GM18907 (cell line): ENCODE measurements at regions not wholly inside any gene's neighbourhood (a gene's known extent, or its start where the extent isn't known, plus 50 kb on each side); places are given as distances from the start of the nearest gene placed in this dataset.
"Not testable (repeated sequence)": the region's sequence is repeated elsewhere in the genome, so short reads cannot be mapped to it uniquely, and the experiment has no call there.

Experiments
- ATAC-seq: cut with Tn5 transposase; IDR thresholded peaks from one replicate; pipeline ENCODE4 v1.9.1; 2021; ENCODE audit warnings: mild to moderate bottlenecking, moderate library complexity; ENCODE audit not compliant: unreplicated experiment

DNA sequence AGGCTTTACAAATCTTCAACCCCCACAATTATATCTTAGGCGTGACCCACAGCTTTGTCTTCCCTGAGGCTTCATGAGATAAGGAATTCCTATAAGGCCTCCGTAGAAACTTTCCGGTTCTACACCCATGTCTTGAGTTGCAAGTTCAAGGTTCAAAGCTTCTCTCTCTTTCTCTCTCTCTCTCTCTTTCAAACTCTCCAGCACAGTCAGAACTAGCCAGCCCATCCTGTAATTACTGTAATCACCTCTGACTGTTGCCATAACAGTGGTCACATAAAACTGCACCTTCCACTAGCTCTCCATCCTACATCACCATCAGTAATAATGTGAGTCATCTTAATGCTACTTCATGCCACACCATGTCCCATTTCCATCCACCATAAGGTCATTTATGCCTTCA, 90.0 kb upstream of the NFASC start:
- no peak for ATAC-seq

DNA sequence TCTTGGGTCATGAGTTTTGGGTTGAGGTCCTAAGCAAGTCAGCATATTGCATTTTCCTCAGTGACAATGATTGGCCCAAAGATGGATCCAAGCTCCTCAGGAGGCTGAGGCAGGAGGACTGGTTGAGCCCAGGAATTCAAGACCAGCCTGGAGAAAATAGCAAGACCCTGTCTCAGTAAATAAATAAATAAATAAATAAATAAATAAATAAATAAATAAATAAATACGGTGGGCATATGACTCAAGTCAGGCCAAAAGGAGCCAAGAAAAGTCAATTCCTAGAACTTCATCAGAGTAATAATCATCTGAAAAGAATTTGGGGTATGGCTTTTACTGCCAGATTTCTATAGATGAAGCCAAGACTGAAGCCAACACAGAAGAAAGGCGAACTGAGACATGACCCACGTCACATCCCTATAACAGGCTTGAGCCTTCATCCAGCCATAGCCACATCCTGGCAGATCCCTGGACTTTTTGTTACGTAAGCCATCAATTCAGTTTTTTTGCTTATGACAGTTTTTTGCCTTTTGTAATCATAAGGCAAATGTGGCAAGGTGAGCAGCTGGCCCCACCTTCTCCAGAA, 88.5 kb upstream of the NFASC start:
- no peak for ATAC-seq

DNA sequence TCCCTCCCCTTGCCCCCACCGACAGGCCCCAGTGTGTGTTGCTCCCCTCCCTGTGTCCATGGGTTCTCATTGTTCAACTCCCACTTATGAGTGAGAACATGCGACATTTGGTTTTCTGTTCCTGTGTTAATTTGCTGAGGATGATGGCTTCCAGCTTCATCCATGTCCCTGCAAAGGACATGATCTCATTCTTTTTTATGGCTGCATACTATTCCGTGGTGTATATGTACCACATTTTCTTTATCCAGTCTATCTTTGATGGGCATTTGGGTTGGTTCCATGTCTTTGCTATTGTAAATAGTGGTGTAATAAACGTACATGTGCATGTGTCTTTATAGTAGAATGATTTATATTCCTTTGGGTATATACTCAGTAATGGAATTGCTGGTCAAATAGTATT, 85.6 kb upstream of the NFASC start:
- not testable (repeated sequence) for ATAC-seq

DNA sequence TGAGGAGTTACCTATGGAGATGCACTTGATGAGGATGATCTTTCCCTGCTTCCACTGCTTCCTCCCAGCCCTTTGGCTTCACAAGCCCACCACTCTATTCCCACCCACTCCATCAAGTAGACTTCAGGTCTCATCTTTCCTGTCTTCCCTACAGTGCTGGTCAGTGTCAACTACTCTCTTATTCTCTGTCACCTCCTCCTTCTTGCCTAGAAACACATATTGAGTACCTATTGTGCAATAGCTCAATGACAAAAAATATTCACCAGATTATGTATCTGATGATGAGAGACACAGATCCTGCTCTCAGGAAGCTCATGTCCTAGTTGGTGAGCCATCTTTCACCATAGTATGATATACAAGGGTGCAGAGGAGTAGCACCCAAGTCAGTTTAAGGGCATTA, 82.2 kb upstream of the NFASC start:
- ATAC-seq, result no peak

DNA sequence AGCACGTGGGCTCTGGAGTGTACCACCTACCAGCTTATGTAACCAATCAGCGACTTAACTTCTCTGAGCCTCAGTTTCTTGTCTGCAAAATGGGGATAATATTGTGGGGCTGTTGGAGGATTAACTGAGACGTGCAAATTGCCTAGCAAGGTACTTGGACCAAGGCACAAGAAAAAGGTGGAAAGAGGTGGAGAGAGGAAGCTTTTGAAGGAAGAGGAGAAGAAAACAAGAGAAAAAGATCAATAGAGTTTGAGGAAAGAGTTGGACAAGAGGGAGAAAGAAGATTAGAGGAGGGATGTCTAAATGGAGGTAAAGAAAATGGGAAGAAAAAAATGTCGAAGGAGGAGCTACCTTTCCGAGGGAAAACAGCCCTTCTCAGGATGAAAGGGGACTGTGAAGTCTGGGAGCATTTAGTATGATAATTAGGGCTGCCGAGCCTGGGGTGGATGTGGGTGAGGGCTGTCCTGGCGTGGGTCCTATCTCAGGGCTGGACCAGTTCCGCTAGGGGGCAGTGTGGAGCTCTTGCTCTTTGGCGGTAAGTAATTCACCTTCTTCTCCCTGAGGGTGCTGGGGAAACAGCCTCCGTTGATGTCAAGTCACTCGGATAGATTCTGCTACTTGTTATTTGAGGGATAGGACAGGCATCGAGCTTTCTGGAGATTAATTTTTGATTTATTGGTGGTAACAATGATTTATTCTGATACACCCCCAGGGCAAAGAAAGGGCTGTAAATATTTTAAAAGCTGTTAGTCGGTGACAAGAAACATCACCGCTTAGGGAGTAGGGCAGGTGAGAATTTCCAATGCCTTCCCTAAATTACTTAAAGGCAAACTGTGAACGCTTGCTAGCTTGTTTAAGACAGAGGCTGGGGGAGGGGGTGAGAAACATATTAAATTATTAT, 79.0 kb upstream of the NFASC start:
- ATAC-seq, result no peak

DNA sequence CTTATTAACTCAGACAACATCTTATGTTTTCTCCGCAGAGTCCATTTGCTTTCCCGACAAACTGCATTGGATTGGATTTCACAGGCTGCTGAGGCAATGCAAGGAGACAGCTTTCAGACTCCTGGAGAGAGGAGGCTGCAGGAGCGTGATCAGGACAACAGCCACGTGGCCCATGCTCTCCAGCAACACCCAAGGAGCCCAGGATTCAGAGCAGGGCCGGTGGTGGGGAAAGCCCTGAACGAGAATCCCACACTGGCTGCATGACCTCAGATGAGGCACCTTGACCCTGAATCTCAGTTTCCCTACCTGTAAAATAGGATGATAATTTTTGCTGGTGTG, 78.3 kb upstream of the NFASC start:
- ATAC-seq, result no peak

DNA sequence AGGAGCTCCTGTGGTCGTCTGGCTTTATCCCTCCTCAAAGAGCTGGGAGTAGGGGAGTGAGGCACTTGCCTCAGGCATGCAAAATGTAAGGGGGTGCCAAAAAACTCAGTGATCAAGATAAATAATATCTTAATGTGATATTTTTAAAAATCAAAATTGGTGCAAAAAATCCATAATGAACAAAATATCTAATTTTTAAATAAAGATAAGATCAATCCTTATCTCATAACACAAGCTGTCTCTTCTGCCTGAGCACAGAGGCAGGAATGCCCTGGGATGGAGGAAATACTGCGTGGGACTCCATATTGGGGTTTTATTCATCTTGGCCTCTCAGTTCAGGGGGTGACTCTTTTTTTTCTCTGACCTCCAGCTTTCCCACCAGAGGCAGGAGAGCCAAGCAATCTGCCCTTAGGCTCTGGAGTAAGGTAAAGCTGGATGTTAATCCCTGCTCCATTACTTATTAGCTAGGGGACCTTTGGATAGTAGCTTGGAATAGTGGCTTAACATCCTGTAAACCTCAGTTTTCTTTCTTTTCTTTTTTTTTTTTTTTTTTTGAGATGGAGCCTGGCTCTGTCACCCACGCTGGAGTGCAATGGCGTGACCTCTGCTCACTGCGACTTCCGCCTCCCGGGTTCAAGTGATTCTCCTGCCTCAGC, 77.3 kb upstream of the NFASC start:
- ATAC-seq, result no peak

DNA sequence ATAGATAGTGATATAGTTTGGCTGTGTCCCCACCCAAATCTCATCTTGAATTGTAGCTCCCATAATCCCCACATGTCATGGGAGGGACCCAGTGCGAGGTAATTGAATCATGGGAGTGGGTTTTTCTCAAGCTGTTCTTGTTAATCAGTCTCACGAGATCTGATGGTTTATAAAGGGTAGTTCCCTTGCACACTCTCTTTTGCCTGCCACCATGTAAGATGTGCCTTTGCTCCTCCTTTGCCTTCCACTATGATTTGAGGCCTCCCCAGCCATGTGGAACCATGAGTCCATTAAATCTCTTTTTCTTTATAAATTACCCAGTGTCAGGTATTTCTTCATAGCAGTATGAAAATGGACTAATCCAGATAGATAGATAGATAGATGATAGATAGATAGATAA, 73.8 kb upstream of the NFASC start:
- ATAC-seq, result not testable (repeated sequence)

DNA sequence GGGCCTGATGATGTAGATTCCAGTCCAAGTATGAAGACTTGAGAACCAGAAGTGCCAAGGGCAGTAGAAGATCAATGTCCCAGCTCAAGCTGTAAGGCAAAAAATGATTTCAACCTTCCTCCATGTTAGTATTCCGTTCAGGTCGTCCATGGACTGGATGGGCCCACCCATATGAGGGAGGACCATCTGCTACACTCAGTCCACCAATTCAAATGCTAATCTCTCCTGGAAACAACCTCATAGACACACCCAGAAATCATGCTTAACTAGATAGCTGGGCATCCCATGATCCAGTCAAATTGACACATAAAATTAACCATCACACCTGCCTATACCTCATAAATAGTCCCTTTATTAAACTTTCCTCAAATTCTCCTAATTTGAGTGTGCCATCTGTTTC, 73.3 kb upstream of the NFASC start:
- ATAC-seq, result no peak

DNA sequence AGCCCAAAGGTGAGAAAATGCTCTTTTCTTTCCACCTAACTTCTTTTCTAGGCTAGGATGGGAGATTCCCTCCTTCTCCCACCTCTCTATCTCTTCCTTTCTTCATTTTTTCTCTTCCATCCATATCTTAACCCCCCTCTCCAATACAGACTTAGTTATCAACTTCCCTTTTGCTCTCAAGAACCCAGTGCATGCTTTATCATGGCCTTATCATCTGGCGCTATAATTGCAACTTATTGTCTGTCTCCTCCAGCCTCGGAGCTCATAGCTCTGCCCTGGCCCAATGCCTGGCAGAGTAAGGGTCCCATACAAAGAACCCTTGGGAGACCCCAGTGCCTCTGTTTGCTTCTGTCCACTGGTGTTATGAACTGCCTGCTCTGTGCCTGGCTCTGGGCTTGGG, 71.0 kb upstream of the NFASC start:
- no peak for ATAC-seq

DNA sequence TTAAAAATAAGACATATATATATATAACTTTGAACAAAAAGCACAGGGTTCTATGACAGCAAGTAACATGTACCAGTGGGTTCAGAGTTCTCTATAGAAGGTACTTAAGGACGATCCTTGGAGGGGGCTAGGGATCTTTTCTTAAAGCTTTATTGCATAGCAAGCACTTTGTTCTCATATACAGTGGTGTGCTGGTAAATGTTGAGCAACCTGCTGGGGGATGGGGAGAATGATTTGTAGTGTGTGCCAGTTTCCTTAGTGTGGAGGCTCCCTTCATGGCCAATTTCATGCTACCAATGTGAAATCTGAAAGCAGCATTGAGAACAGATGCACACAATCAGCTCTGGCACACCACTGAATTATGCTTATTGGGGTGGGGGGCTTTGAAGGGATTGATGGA, 69.5 kb upstream of the NFASC start:
- no peak for ATAC-seq

DNA sequence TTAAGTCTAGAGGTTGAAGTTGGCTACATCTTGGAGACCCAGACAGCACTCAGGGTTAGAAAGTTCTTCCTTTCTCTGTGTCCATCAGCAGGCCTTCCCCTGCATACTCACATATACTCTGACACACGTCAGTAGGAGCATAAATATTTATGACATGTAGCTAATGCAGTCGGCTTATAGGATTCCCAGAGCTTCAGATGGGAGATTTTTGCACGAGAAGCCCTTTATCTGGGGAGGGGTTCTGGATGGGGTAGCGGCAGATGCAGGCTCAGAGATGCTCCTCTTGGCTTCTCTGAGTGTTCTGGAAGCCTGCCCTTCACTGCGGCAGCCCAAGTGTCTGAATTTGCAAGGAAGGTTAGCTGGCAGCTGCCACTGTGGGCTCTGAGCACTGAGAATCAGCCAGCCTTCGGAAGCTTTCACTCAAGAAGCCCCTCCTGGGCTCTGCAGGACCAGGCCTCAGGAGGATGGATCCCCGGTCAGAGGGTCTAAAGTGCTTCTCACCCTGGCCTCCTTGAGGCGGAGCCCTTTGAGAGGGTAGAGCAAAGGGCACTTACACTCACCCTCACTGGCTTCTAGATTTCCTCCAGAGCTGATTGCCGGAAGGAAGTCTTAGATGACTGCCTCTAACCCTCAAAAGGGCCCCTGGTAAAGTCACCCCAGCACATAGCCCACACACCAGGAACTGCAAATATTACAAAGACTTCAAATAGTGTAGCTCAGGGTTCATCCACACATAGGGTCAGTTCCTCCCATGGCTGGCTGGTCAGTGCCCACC, 68.1 kb upstream of the NFASC start:
- no peak for ATAC-seq

DNA sequence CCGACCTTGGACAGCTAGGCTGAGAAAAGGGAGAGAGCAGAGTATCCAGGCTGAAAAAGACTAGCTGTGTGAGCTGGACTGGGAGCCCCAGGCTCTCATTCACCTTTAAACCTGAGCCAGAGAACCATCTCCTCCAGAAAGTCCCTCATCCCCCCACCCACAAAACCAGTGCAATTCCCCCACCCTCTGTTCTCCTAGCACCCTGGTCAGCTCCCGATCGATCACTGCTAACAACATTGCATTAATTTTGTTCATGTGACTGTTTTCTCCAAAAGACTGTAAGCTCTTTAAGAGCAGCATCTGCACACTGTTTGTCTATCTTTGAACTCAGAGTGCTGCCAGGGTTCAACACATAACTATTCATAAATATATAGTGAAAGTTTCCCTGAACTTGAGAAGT, 67.1 kb upstream of the NFASC start:
- no peak for ATAC-seq

DNA sequence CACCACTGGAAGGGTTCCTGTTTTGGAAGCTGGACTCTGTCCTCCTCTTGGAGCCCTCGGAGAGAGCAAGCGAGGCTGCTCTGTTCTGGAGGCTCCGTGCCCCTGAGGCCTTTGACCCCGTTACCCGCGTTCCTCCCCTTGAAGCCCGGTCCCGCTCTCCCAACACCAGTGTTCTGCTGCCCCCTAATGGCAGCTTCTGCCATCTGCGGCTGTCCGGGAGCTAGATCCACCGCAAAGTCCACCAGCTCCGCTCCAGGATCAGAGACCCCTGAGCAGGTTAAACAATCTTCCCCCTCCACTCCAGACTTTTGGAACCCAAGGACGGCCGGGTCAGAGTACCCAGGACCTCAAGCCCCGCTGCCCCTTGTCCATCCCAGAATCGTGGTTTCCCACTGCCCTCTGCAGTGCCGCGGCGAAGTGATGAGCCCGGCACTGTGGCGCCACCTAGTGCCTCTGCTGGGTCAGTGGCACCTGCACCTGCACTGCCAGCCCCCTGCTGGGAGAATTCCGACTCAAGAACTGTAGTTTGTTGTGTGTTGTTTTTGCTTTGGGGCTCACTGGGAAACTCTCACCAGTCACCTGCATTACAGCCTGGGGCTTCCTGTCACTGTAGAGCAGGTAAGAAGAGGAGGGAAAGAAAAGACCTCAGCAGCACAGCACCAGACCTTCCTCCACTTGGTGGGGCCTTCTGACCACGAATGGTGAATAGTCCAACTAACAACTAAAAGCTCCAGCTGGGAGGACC, 63.5 kb upstream of the NFASC start:
- peak; percentile 87 for ATAC-seq

DNA sequence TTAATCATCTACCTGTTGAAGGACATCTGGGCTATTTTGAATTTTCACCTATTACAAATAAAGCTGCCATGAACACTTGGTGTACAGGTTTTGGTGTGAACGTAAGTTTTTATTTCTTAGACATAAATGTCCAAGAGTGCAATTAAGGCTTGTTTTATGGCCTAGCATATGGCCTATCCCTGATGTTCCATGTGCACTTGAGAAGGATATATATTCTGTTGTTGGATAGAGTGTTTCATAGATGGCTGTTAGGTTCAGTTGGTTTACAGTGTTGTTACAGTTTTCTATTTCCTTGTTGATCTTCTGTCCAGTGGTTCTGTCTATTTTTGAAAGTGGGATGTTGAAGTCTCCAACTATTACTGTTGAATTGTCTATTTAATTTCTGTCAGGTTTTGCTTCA, 61.2 kb upstream of the NFASC start:
- no peak for ATAC-seq

DNA sequence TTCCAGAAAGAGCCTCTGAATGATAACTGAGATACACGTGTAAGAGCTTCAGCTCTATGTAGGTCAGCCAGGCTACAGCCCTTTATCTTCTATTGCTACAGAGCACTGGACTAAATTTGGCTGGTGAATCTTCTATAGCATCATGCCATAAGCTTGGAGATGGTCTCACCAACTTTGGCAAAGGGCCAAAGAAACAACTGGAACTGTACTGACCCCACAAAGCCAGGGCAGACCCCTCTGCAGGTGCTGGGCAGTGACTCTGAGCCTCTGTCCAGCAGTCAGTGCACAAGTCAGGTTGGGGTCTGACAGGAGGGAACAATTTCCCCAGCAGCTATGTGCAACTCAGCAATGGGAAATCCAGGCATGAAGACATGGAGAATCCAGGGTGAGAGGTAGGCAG, 57.8 kb upstream of the NFASC start:
- no peak for ATAC-seq

DNA sequence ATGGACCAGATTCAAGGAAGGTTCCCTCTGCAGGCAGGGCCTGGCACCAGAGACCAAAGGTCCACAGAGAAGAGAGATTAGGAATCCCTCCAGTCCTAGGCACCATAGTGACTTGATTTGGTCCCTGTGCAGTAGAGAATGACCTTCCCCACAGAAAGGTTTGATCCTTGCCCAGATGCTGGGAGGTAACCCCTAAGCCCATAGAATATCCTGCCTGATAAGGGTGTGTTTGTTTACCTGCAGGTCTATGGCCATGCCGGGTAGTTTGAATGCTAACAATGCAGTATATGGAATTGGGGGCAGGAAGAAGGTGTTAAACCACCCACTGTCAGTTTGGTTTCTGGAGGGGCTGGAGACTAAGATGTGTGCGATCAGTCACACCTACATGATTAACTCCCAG, 57.1 kb upstream of the NFASC start:
- no peak for ATAC-seq

DNA sequence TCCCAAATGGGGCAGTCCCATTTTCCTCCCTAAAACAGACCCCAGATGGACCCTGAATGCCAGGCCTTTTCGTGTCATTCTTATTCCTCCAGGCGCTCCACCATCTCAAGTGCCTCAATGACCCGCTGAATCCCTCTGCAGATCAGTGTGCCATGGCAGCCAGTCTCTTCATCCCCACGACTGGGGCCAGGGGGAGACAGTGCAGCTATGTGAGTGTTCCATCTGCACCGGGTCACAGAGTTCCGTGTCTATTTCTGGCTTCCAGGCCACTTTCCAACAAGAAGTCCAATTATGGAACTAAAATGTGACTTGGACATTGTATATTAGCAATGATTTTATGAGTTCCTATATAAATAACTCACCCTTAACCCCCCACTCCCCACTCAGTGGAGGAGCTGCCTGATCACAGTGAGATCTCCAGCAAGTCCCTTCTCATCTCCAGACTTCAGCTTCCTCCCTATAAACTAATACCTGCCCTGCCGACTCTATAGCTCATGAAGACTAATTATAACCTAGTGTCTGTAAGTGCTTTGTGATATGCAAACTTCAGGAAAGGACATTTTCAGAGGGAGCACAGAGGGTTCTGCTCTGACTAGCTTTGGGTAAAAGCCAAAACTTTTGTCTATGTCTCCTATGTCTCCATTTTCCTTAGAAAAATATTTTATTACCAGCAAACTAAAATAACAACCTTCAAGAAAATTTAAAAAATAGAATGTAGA, 56.3 kb upstream of the NFASC start:
- ATAC-seq, result no peak

DNA sequence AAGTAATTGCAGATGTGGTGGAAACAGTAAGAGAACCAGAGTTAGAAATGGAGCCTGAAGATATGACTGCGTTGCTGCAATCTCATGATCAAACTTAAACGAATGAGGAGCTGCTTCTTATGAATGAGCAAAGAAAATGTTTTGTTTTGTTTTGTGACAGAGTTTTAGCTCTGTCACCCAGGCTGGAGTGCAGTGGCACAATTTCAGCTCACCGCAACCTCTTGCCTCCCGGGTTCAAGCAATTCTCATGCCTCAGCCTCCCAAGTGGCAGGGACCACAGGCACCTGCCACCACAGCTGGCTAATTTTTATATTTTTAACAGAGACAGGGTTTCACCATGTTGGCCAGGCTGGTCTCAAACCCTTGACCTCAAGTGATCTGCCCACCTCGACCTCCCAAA, 53.3 kb upstream of the NFASC start:
- ATAC-seq, result no peak

DNA sequence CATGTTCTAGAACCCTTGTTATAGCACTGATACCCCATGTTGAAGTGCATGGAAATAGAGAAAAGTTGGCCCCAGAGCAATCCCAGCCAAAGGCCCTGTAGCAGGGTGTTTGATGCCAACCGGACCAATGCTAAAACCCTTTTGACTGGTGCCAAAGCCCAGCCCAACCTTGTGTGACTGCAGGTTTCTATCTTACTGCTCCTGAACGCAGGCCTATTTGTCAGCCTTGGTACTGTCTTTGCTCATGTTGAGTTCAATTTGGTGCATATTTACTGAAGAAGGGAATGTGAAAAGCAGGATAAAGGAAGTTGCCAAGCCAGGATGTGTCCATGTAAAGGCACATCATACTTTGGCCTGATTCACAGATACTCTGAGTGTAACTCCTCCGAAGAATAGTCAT, 51.7 kb upstream of the NFASC start:
- ATAC-seq, result no peak
